HL-60 (cell line): ENCODE measurements at regions not wholly inside any gene's neighbourhood (a gene's known extent, or its start where the extent isn't known, plus 50 kb on each side); places are given as distances from the start of the nearest gene placed in this dataset.

Source experiments
- DNase-seq, 2 experiments: peaks; one replicate each; pipeline ENCODE4 v3.0.0-alpha.2; 2010 to 2020; ENCODE audit warnings: low read depth in 1 of 2, low spot score in 1 of 2
- H3K27ac ChIP-seq: fragments of 250-450 bp; sonication (Bioruptor Pico); replicated peaks from 2 replicates; pipeline ENCODE4 v1.5.1; 2020; ENCODE audit warnings: mild to moderate bottlenecking, moderate library complexity
- H3K27me3 ChIP-seq: fragments of 250-450 bp; sonication (Bioruptor Pico); 2 replicates; pipeline ENCODE4 v1.5.1; 2021; ENCODE audit warnings: mild to moderate bottlenecking, moderate library complexity; ENCODE audit not compliant: insufficient read depth, poor library complexity, severe bottlenecking
- H3K4me3 ChIP-seq: replicated peaks from 2 replicates; pipeline ENCODE4 v1.5.1; 2011; ENCODE audit warnings: mild to moderate bottlenecking, control low read depth, low read length; ENCODE audit not compliant: insufficient read depth
- GABPA ChIP-seq: IDR thresholded peaks from 2 replicates; pipeline ENCODE4 v1.6.1; 2012; ENCODE audit warnings: low read depth
- POLR2AphosphoS5 ChIP-seq: IDR thresholded peaks from 2 replicates; pipeline ENCODE4 v1.6.1; 2012; ENCODE audit warnings: low read depth
- REST ChIP-seq: IDR thresholded peaks from 2 replicates; pipeline ENCODE4 v1.6.1; 2012; ENCODE audit warnings: low read depth; ENCODE audit not compliant: insufficient replicate concordance
- SPI1 ChIP-seq: IDR thresholded peaks from 2 replicates; pipeline ENCODE4 v1.6.1; 2012; ENCODE audit warnings: low read depth, mild to moderate bottlenecking, borderline replicate concordance
- TF ChIP-seq, protein P1 (sequence below): IDR thresholded peaks from one replicate; pipeline ENCODE4 v1.5.1; 2011; ENCODE audit warnings: low read length, control low read depth, inconsistent platforms; ENCODE audit not compliant: insufficient read depth

DNA sequence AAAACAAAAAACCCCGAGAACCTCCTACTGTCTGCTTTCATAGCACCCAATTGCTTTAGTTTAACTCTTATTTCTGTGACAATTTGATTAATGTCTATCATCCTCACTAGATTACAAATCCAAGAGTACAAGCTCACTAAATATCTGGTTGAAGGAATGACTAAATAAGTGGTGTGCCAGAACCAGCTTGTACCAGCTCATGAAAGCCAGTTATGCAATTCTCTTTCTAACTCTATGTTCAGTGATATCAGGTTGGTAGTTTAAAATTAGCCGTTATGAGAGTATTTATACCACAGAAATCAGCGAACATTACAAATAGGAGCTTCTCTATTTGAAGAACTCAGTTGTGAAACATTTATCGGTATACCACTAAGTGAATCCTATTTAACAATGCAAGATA, 137.2 kb upstream of the MITF start:
- H3K27ac ChIP-seq, result no peak overlapping the region
- no peak for DNase-seq
- TF ChIP-seq SPI1 (no peak), GABPA (no peak), REST (no peak), POLR2AphosphoS5 (no peak)
- TF ChIP-seq, protein P1, sequence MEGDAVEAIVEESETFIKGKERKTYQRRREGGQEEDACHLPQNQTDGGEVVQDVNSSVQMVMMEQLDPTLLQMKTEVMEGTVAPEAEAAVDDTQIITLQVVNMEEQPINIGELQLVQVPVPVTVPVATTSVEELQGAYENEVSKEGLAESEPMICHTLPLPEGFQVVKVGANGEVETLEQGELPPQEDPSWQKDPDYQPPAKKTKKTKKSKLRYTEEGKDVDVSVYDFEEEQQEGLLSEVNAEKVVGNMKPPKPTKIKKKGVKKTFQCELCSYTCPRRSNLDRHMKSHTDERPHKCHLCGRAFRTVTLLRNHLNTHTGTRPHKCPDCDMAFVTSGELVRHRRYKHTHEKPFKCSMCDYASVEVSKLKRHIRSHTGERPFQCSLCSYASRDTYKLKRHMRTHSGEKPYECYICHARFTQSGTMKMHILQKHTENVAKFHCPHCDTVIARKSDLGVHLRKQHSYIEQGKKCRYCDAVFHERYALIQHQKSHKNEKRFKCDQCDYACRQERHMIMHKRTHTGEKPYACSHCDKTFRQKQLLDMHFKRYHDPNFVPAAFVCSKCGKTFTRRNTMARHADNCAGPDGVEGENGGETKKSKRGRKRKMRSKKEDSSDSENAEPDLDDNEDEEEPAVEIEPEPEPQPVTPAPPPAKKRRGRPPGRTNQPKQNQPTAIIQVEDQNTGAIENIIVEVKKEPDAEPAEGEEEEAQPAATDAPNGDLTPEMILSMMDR, result no peak
- no peak overlapping the region for H3K4me3 ChIP-seq
- H3K27me3 ChIP-seq, result no peaks in the 10 kb centered on the region

- DNase-seq, result no peak
- TF ChIP-seq POLR2AphosphoS5 (no peak), SPI1 (no peak), GABPA (no peak), REST (no peak)
- TF ChIP-seq, protein P1, result no peak
- no peak overlapping the region for H3K27ac ChIP-seq
- H3K4me3 ChIP-seq, result no peak overlapping the region
- H3K27me3 ChIP-seq, result no peaks in the 10 kb centered on the region
Observed at GRCh38 chr3:69594286-69594685, 145.0 kb upstream of the MITF start.

- no peak for DNase-seq
- Histone ChIP-seq H3K27me3 (no peaks in the 10 kb centered on the region), H3K4me3 (no peak overlapping the region), H3K27ac (no peak overlapping the region)
- TF ChIP-seq, protein P1, result no peak
- TF ChIP-seq POLR2AphosphoS5 (no peak), GABPA (no peak), REST (no peak), SPI1 (no peak)
Observed at GRCh38 chr3:69591164-69591736, 148.0 kb upstream of the MITF start.
